ENCODE measurements at regions not wholly inside any gene's neighbourhood (a gene's known extent, or its start where the extent isn't known, plus 50 kb on each side); places are given as distances from the start of the nearest gene placed in this dataset.

DNA sequence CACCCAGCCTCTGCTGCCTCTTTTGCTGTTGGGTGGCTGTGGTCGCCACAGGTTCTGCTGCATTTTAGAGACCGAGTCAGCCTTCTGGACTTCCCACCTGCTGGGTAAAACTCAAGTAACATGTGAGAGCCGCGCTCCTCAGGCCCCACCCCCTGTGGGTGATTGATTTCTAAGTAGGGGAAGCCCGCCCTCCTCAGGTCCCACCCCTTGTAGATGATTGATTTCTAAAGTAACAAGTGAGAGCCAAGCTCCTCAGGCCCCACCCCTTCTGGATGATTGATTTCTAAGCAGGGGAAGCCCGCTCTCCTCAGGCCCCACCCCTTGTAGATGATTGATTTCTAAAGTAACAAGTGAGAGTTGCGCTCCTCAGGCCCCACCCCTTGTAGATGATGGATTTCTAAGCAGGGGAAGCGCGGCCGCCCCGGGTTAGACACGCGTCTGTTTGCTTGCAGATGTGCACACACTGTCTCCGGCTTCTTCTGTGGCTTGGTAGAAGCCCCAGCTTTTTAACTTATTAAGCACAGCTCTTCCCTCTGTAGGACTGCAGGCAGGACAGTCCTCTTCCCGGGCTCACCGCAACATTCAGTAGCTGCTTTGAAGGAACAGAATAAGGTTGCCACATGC lies 83.4 kb downstream of the FAM43A start:
- peak; percentile 20 for DNase-seq (ENCODE audit: low read depth)

DNA sequence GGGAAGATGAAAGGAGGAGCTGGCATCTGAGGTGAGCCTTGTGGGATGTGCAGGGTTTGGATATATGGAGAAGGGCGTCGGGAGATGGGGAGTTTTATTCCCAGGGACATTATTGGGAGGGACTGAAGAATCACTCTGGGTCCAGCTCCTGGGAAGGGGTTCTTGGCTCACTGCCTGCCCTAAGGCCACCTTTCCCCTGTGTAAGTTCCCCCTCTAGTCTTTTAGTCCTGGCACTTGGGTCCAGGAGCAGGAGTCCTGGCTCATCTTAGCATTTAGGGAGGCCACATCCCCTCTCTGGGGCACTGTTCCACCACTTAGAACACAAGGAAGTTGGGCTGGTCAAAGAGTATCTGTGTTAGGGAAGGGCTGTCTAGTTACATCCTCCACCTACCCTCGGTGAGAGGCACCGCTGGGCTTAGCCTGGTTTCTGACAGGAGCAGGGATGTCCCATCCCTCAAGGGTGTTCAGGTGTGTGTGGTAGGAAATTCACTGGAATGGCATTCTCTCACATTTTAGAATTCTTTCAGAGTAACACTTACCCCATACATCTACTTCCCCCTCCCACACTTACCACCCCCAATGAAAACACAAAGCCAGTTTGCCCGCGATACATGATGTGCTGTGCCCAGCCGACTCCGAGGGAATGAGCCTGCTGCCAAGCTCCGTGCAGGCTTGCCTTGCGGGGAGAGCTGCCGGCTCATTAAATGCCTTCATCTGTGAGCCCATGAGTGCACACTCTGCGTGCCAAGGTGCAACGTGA lies 86.7 kb downstream of the FAM43A start:
- no peak for DNase-seq (ENCODE audit: low read depth)

DNA sequence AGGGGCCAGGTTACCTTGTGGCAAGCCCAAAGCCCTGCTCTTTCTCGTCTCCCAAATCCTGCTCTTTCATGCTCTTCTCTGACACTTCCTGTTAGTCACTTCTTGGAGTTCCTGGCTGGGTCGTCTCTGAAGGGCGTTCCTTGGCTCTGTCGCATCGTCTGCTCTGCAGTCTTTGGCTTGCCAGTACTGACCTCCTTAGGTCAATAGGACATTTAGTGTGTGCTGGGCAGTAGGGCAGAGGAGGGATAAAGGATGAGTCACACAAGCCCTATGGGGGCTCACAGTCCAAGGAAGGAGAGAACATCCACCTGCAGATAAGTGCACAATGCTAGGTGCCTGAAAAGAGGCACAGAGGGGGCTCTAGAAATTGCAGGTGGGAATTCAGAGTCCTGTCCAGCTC lies 87.5 kb downstream of the FAM43A start:
- DNase-seq (ENCODE audit: low read depth), result no peak

DNA sequence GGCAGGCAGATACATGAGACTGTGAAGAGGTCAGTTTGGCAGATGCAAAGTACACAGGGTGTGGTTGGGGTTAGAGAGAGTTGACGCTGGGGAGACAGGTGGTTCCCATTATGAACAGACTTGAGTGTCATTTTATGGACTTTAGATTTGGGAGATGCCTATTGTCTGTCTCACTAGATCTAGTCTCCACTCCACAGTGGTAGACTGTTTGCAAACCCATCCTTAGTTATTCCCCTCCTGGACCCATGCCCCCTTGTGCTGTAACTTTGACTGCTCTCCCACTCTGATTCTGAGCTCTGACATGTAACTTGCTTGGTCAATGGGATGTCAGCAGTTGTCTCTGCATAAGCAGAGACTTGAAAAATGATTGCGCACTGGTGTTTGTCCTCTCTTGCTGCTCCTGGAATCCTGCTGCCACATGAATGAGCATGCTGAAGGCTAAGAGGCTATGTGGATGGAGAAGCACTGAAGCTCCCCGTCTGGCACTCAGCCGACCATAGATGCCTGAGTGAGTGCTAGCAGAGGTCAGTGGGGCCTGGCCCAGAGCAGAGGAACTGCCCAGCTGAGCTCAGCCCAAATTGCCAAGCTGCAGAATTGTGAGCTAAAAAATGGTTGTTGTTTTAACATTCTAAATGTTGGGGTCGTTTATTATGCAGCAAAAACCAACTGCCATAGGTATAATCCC lies 88.2 kb downstream of the FAM43A start:
- no peak for DNase-seq (ENCODE audit: low read depth)

DNA sequence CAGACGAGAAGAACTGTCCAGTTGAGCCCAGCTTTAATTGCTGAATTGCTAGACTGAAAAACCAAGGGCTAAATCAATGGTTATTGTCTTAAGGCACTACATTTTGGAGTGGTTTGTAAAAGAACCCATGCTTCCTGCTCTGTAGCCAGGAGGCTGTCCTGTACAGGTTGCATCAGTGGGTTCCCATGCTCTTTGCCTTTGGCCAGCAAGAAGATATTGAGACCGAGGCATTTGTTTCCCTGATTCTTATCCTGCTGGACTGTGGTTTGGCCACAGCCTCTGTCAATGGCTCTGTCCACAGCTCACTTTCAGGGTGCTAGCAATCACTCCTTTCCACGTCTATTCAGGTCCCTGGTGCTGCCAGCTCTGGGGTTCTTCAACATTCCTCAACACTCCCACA lies 89.6 kb downstream of the FAM43A start:
- no peak for DNase-seq (ENCODE audit: low read depth)

DNA sequence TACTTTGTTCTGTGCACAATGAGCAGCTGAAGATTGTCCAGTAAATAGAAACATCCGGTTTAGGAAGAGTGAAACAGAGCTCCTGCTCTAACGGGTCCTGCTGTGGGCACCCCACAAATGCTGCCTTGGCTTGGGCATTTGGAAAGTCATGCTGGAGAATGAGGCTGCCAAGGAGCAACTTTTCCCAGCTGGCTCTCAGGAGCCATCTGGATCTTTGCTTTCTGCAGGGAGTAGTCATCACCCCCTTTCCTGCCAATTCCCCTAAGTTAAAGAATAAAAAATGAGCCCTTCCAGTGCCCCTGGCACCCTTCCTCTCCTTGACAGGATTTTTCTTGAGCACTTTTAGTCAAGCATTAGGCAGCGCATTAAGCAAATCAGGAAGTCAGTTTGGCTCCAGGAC lies 90.0 kb downstream of the FAM43A start:
- DNase-seq (ENCODE audit: low read depth), result no peak

DNA sequence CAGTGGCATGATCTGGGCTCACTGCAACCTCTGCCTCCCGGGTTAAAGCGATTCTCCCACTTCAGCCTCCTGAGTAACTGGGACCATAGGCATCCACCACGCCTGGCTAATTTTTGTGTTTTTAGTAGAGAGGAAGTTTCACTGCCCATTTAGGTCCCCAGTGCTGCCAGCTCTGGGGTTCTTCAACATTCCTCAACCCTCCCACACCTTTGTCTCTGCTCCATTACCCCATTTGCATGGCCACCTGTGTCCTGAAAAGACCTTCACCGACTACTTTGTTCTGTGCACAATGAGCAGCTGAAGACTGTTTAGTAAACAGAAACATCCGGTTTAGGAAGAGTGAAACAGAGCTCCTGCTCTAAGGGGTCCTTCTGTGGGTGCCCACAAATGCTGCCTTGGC lies 92.0 kb downstream of the FAM43A start:
- DNase-seq (ENCODE audit: low read depth), result no peak

DNA sequence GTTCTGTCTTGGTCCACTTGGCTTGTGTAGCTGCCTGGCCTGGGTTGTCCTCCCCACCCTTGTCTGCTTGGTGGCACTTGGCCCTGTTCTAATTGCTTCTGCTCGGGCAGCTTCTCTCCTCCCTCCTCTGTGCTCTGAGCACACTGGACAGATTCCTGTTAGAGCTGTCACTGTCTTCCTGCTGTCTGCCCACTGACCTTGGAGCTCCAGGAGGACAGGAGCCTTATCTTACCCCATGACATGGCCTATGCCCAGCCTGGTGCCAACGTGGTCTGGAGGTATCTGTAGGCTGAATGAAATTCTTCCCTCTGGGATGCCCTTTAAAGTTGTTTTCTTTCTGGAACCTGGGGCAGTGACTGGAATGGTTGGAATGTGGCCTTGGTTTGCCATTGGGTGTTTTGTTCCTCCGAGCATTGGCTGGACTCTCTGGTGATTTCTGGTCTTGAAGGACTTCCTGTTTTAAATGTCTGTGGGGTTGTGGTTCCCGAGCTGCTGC lies 94.1 kb downstream of the FAM43A start:
- DNase-seq (ENCODE audit: low read depth), result no peak

- DNase-seq (ENCODE audit: low read depth), result no peak
Measured at GRCh38 chr3:194780706-194781105, 95.0 kb downstream of the FAM43A start.

DNA sequence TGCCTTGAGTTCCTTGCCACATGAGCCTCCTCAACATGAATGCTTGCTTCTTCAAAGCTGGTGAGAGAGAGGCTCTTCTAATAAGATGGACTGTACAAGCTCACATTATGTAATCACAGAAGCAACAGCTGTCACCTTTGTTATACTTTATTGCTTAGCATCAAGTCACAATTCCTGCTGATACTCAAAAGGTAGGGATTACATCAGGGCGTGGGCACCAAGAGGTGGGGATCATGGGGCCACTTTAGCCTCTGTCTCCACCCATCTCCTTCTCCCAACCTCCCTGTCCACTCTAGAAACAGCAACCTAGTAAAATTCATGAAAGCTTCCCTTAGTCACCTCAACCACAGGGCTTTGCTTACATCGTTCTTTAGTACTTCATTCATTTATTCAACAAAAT lies 95.9 kb downstream of the FAM43A start:
- DNase-seq (ENCODE audit: low read depth), result no peak

DNA sequence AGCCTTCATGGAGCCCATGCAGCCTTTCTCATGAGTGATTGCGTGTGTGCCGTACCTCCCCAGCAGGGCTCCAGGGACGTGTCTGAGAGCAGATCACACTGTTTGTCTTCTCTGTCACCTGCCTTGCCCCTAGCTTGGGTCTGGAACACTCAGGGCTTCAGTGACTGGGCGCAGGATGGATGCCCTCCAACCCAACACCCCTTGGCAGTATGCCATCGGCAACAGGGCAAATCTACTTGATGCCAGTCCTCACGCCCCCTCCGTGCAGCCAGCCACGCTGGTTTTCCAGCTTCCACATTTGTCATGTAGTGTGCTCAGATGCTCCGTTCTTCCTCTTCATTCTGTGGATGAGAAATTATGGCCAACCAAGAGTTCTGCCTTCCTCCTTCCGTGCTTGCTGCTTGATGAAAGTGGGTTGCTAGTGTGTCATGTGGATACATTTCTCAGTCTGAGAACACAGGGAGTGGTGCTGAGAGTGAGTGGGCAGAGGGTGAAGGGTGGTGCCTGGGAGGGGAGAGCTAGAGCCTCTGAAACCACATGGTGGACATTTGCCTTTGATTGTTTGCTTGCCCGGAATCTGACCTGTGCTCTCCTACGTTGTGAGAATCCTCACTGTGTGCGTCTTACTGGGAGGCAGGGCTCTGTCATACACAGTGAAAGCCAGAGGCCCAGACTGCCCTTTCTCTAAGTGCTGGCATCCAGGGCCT lies 97.2 kb downstream of the FAM43A start:
- no peak for DNase-seq (ENCODE audit: low read depth)

DNA sequence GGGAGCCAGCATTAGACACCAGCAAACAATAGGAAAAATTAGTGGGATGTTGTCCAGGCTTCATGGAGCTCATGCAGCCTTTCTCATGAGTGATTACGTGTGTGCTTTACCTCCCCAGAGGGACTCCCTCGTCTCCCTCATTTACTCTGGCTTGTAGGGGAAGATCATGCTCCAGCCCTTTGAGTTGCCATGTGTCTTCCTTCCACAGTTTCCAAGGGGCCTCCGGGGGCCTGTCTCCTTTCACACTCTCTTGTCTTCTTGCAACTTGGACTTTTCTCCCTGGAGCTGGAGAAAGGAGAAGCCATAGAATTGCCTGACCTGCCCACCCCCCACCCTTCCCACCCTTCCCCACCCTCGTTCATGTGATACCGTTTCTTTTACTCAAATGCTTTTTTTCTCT lies 98.7 kb downstream of the FAM43A start:
- DNase-seq (ENCODE audit: low read depth), result no peak

- no peak for DNase-seq (ENCODE audit: low read depth)
Measured at GRCh38 chr3:194785315-194785714, 99.6 kb downstream of the FAM43A start.

DNA sequence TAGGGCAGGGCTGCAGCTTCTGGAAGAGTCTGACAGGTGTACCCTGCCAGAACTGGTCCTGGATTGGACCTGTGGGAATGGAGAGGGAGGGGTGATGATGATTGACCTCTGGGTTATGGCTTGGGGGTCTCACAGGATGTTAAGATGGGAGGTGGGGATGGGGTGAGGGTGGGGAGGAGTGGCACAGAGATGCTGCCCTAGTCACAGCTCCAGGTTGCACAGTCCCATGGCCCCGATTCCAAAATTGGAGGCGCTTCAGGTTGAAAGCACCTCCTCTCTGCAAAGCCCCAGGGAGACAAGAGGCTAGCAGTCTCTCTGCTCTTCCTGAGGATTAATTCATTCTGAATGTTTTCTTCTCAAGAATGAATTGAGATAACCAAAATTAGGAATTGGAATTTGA lies 101.4 kb downstream of the FAM43A start:
- DNase-seq (ENCODE audit: low read depth), result no peak

DNA sequence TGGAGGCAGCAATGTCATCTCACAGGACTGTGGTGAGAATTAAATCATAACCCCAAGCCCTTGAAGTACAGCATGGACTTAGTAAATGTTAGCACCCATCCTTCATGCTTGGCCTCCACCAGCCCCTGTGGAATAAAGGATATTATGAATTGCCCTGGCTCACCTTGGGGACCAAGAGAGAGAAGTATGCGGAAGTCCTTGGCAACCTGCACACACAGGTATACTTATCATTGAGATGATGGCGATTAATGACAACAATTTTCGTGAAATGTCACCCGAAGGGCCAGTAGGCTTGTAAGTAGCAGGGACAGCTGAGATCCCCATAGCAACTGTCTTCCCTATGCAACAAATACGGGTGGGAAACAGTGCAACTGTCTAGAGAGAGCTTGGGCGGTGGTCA lies 102.0 kb downstream of the FAM43A start:
- DNase-seq (ENCODE audit: low read depth), result no peak

- no peak for DNase-seq (ENCODE audit: low read depth)
Measured at GRCh38 chr3:194792368-194792767, 106.7 kb downstream of the FAM43A start.

- no peak for DNase-seq (ENCODE audit: low read depth)
Measured at GRCh38 chr3:194797555-194798250, 112.0 kb downstream of the FAM43A start.

GRCh38 chr3:194798486-194798885 lies 112.8 kb downstream of the FAM43A start:
- no peak for DNase-seq (ENCODE audit: low read depth)

- DNase-seq (ENCODE audit: low read depth), result no peak
Measured at GRCh38 chr3:194800002-194800401, 114.3 kb downstream of the FAM43A start.

- no peak for DNase-seq (ENCODE audit: low read depth)
Measured at GRCh38 chr3:194801461-194802432, 116.1 kb downstream of the FAM43A start.

DNA sequence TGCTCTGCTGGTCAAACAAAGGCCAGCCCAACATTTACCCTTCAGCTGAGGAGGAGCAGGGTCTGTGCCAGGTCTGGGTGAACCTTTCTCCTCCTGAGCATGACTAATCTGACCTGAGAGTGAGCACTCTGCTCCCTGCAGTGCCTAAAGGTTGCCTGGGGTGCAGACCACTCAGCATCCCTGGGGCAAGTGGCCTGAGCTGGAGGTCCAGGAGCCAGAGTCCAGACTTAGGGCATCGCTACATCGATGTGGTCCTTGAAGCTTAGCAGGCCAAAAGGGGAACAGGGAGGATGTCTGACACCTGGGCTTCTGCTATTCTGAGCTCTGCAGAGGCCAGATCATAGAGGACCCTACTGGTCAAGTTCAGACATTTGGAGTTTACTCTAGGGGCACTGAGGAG lies 119.1 kb downstream of the FAM43A start:
- no peak for DNase-seq (ENCODE audit: low read depth)

Measured in HS-27A (cell line).